Spleen (tissue), 3 donors: ENCODE measurements at regions not wholly inside any gene's neighbourhood (a gene's known extent, or its start where the extent isn't known, plus 50 kb on each side); places are given as distances from the start of the nearest gene placed in this dataset.

Source experiments
- POLR2A ChIP-seq, 3 donors: fragments of 450-650 bp; IDR thresholded peaks; one replicate each; pipeline ENCODE4 v1.5.1; 2017; ENCODE audit warnings: antibody characterized with exemption in 3 of 3, mild to moderate bottlenecking in 1 of 3
- POLR2AphosphoS5 ChIP-seq, 3 donors: sonication (generic); formaldehyde crosslinking; IDR thresholded peaks; one replicate each; pipeline ENCODE4 v1.5.1; 2017; ENCODE audit warnings: antibody characterized with exemption in 3 of 3

DNA sequence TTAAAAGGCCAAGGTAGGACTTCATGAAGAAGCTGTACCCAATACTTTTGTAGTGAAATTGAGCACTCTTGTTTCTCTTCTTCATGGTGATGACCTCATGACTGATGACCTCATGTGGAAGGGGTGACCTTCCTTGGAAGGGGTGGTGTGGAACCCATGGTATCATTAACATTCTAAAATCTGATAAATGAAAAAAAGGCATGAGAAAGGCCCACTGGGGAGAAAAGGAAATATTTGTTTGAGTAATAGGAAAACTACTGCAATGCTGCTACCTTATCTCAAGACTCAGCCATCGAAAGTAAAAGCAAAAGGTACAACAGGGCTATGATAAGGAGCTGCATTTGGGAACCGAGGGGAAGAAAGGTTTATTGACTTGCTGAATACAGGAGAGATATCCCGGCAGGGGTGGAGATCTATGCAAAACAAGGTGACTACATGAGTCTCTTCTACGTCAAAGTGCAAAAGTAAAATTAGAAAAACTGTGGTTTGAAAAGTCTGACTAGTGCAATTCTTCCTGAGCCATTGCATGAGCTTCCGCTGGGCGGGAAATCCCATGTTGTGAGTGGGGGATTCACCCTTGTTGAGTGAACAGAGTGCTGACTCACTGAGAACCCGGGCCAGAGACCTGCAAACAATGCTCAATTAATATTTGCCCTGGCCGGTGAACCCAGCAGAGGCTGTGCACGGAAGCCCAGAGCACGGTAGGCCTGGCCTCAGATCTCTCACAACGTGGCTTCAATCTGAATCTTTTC lies 138.9 kb upstream of the RFC3 start:
- TF ChIP-seq POLR2AphosphoS5 (IDR thresholded peaks at IDR 0.05): peak in 2 of 3 donors; percentile 43 to 61
- TF ChIP-seq POLR2A (IDR thresholded peaks at IDR 0.05): no peak
